ENCODE measurements at regions not wholly inside any gene's neighbourhood (a gene's known extent, or its start where the extent isn't known, plus 50 kb on each side); places are given as distances from the start of the nearest gene placed in this dataset.

GRCh38 chr13:50309882-50310594 is 294.8 kb downstream of the KCNRG start:
- H3K9me3 ChIP-seq (ENCODE audit: low read depth, low read length, poor library complexity, severe bottlenecking): no peaks in the 10 kb centered on the region
- no peak overlapping the region for H3K27ac ChIP-seq (ENCODE audit: low read depth, low read length, poor library complexity, severe bottlenecking)
- TF ChIP-seq EZH2 (IDR thresholded peaks at IDR 0.05; ENCODE audit: borderline replicate concordance, low read depth, low read length, poor library complexity, severe bottlenecking) (no peak), CTCF (conservative IDR thresholded peaks at IDR 0.05; ENCODE audit: low read depth, low read length) (no peak)
- no peaks in the 10 kb centered on the region for H3K27me3 ChIP-seq (replicated peaks; ENCODE audit: insufficient read depth, low read depth, low read length, poor library complexity)
- no peak overlapping the region for H3K4me3 ChIP-seq (ENCODE audit: low read depth, low read length, poor library complexity, severe bottlenecking)
- ChIA-PET POLR2A (ENCODE audit: low non-redundant PET) (no interaction called here), CTCF (no interaction called here)
- DNase-seq (ENCODE audit: low spot score): no peak
- no TSS peak for BruUV-seq (replicated peaks)
- intact Hi-C loops (cut with micrococcal nuclease; ENCODE audit: unreplicated experiment): no loop called here
- H3K4me1 ChIP-seq (ENCODE audit: insufficient read depth, low read length, poor library complexity, severe bottlenecking): peaks cover 8% of the 10 kb centered on the region
- H3K36me3 ChIP-seq (ENCODE audit: insufficient read depth, low read length, poor library complexity, severe bottlenecking): no peaks in the 10 kb centered on the region

- no peak overlapping the region for H3K4me3 ChIP-seq (ENCODE audit: low read depth, low read length, poor library complexity, severe bottlenecking)
- H3K9me3 ChIP-seq (ENCODE audit: low read depth, low read length, poor library complexity, severe bottlenecking): no peaks in the 10 kb centered on the region
- DNase-seq (ENCODE audit: low spot score): no peak
- H3K36me3 ChIP-seq (ENCODE audit: insufficient read depth, low read length, poor library complexity, severe bottlenecking): no peaks in the 10 kb centered on the region
- no TSS peak for BruUV-seq (replicated peaks)
- ChIA-PET CTCF (no interaction called here), POLR2A (ENCODE audit: low non-redundant PET) (no interaction called here)
- H3K27ac ChIP-seq (ENCODE audit: low read depth, low read length, poor library complexity, severe bottlenecking): no peak overlapping the region
- intact Hi-C loops (cut with micrococcal nuclease; ENCODE audit: unreplicated experiment): no loop called here
- TF ChIP-seq EZH2 (IDR thresholded peaks at IDR 0.05; ENCODE audit: borderline replicate concordance, low read depth, low read length, poor library complexity, severe bottlenecking): no peak
- TF ChIP-seq CTCF (conservative IDR thresholded peaks at IDR 0.05; ENCODE audit: low read depth, low read length): no peak
- H3K4me1 ChIP-seq (ENCODE audit: insufficient read depth, low read length, poor library complexity, severe bottlenecking): peaks cover 8% of the 10 kb centered on the region
- no peaks in the 10 kb centered on the region for H3K27me3 ChIP-seq (replicated peaks; ENCODE audit: insufficient read depth, low read depth, low read length, poor library complexity)
Measured at GRCh38 chr13:50310734-50311133, 295.5 kb downstream of the KCNRG start.

- intact Hi-C loops (cut with micrococcal nuclease; ENCODE audit: unreplicated experiment): no loop called here
- DNase-seq (ENCODE audit: low spot score): no peak
- H3K27me3 ChIP-seq (replicated peaks; ENCODE audit: insufficient read depth, low read depth, low read length, poor library complexity): no peaks in the 10 kb centered on the region
- ChIA-PET POLR2A (ENCODE audit: low non-redundant PET) (no interaction called here), CTCF (no interaction called here)
- no peak overlapping the region for H3K4me3 ChIP-seq (ENCODE audit: low read depth, low read length, poor library complexity, severe bottlenecking)
- TF ChIP-seq EZH2 (IDR thresholded peaks at IDR 0.05; ENCODE audit: borderline replicate concordance, low read depth, low read length, poor library complexity, severe bottlenecking): no peak
- TF ChIP-seq CTCF (conservative IDR thresholded peaks at IDR 0.05; ENCODE audit: low read depth, low read length): no peak
- no peak overlapping the region for H3K27ac ChIP-seq (ENCODE audit: low read depth, low read length, poor library complexity, severe bottlenecking)
- no TSS peak for BruUV-seq (replicated peaks)
- peaks cover under 1% of the 10 kb centered on the region for H3K4me1 ChIP-seq (ENCODE audit: insufficient read depth, low read length, poor library complexity, severe bottlenecking)
- no peaks in the 10 kb centered on the region for H3K9me3 ChIP-seq (ENCODE audit: low read depth, low read length, poor library complexity, severe bottlenecking)
- no peaks in the 10 kb centered on the region for H3K36me3 ChIP-seq (ENCODE audit: insufficient read depth, low read length, poor library complexity, severe bottlenecking)
Measured at GRCh38 chr13:50318887-50319286, 303.6 kb downstream of the KCNRG start.
